Stomach (tissue), 8 donors: ENCODE measurements at regions not wholly inside any gene's neighbourhood (a gene's known extent, or its start where the extent isn't known, plus 50 kb on each side); places are given as distances from the start of the nearest gene placed in this dataset.
"Not testable (repeated sequence)": the region's sequence is repeated elsewhere in the genome, so short reads cannot be mapped to it uniquely, and the experiment has no call there.

ENCODE experiments used
- DNase-seq, 2 donors: peaks; one replicate each; pipeline versions ENCODE4 v3.0.0 to v3.0.0-alpha.2; 2013 to 2019
- H3K27ac ChIP-seq, 5 donors: fragments of 200-600 bp in 4 of 5; sonication (generic) in 4 of 5; one replicate each; pipeline ENCODE4 v1.5.1; 2013 to 2019; ENCODE audit warnings: mild to moderate bottlenecking in 1 of 5, moderate library complexity in 1 of 5
- H3K27me3 ChIP-seq, 3 donors: fragments of 200-600 bp; sonication (generic); one replicate each; pipeline ENCODE4 v1.5.1; 2017 to 2019; ENCODE audit warnings: mixed run types in 1 of 3
- H3K36me3 ChIP-seq, 4 donors: fragments of 200-600 bp; sonication (generic); 1 replicate in 3 of 4; 2 replicates in 1 of 4; pipeline ENCODE4 v1.5.1; 2016 to 2019
- H3K4me1 ChIP-seq, 4 donors: fragments of 200-600 bp; sonication (generic); one replicate each; pipeline ENCODE4 v1.5.1; 2016 to 2019
- H3K4me3 ChIP-seq, 4 donors: fragments of 200-600 bp; sonication (generic) in 3 of 4; one replicate each; pipeline ENCODE4 v1.5.1; 2016 to 2019; ENCODE audit warnings: mild to moderate bottlenecking in 1 of 4
- H3K9me3 ChIP-seq, 4 donors: fragments of 200-600 bp; sonication (generic); one replicate each; pipeline ENCODE4 v1.5.1; 2016 to 2019
- CTCF ChIP-seq, 7 experiments: fragments of 450-650 bp in 4 of 7; fragments of 200-600 bp in 3 of 7; sonication (generic) in 3 of 7; IDR thresholded peaks; one replicate each; pipeline ENCODE4 v1.5.1; 2016 to 2019; ENCODE audit warnings: antibody characterized with exemption in 7 of 7, control low read depth in 2 of 7, mild to moderate bottlenecking in 1 of 7
- EP300 ChIP-seq: sonication (generic); formaldehyde crosslinking; IDR thresholded peaks from one replicate; pipeline ENCODE4 v1.6.1; 2017; ENCODE audit warnings: antibody characterized with exemption
- POLR2A ChIP-seq, 4 donors: fragments of 450-650 bp; IDR thresholded peaks; one replicate each; pipeline ENCODE4 v1.6.1; 2016; ENCODE audit warnings: antibody characterized with exemption in 4 of 4, control low read depth in 2 of 4, mild to moderate bottlenecking in 1 of 4, moderate library complexity in 1 of 4
- POLR2AphosphoS5 ChIP-seq, 3 donors: sonication (generic); formaldehyde crosslinking; IDR thresholded peaks; one replicate each; pipeline ENCODE4 v1.6.1; 2016; ENCODE audit warnings: antibody characterized with exemption in 3 of 3
- WGBS, 5 donors: extraction: QIAGEN DNeasy Blood & Tissue Kit in 3 of 5; methylation state at CpG; one replicate each; pipeline versions ENCODE4 v1.1.5 to v1.1.7; 2013 to 2018; 5-methylcytosine and 5-hydroxymethylcytosine counted together
- intact Hi-C: fragments of 100-400 bp; cut with DNase I; formaldehyde crosslinking; loops from one replicate; pipeline ENCODE4 v1.15.1; 2023; ENCODE audit warnings: low total_unique reads
- donor health status: healthy with polysubstance abuse.
- donor health status: Bipolar disorder and iron deficiency.
- donor health status: healthy.

GRCh38 chr6:112906726-112907125, 559.6 kb downstream of the RFPL4B start:
- TF ChIP-seq POLR2AphosphoS5 (IDR thresholded peaks at IDR 0.05) (no peak), POLR2A (IDR thresholded peaks at IDR 0.05) (no peak), CTCF (IDR thresholded peaks at IDR 0.05) (no peak), EP300 (no peak)
- H3K4me1 ChIP-seq: peaks cover 0 to 3% (median 0%) of the 10 kb centered on the region in 4 donors
- H3K9me3 ChIP-seq: no peaks in the 10 kb centered on the region
- no peaks in the 10 kb centered on the region for H3K36me3 ChIP-seq
- H3K4me3 ChIP-seq: no peak overlapping the region
- H3K27me3 ChIP-seq: no peaks in the 10 kb centered on the region
- no peak overlapping the region for H3K27ac ChIP-seq
- DNase-seq: peak in 1 of 2 donors; percentile 75
- WGBS, 5 donors: 17 to 36% (median 28%) methylated on average over 1 of the region's 1 CpG
- intact Hi-C loops: no loop called here

GRCh38 chr6:112909781-112910180, 562.7 kb downstream of the RFPL4B start:
- Histone ChIP-seq H3K9me3 (no peaks in the 10 kb centered on the region), H3K27me3 (no peaks in the 10 kb centered on the region), H3K27ac (no peak overlapping the region), H3K4me1 (peaks cover 0 to 16% (median 5%) of the 10 kb centered on the region in 4 donors), H3K36me3 (no peaks in the 10 kb centered on the region), H3K4me3 (no peak overlapping the region)
- no peak for DNase-seq
- intact Hi-C loops: no loop called here
- TF ChIP-seq EP300 (no peak), POLR2AphosphoS5 (IDR thresholded peaks at IDR 0.05) (no peak), POLR2A (IDR thresholded peaks at IDR 0.05) (no peak), CTCF (IDR thresholded peaks at IDR 0.05) (no peak)

GRCh38 chr6:112910256-112910655, 563.1 kb downstream of the RFPL4B start:
- Histone ChIP-seq H3K36me3 (no peaks in the 10 kb centered on the region), H3K27ac (no peak overlapping the region), H3K27me3 (no peaks in the 10 kb centered on the region), H3K4me1 (peaks cover 0 to 16% (median 5%) of the 10 kb centered on the region in 4 donors), H3K9me3 (no peaks in the 10 kb centered on the region), H3K4me3 (no peak overlapping the region)
- no peak for DNase-seq
- no peak for TF ChIP-seq POLR2A (IDR thresholded peaks at IDR 0.05)
- no peak for TF ChIP-seq POLR2AphosphoS5 (IDR thresholded peaks at IDR 0.05)
- 32 to 58% (median 53%) methylated on average over 2 of the region's 2 CpGs for WGBS, 5 donors
- intact Hi-C loops: no loop called here

- peaks cover 0 to 16% (median 5%) of the 10 kb centered on the region in 4 donors for H3K4me1 ChIP-seq
- no peaks in the 10 kb centered on the region for H3K27me3 ChIP-seq
- no peak overlapping the region for H3K27ac ChIP-seq
- WGBS, 5 donors: 44 to 78% (median 64%) methylated on average over 3 of the region's 3 CpGs
- no peaks in the 10 kb centered on the region for H3K36me3 ChIP-seq
- peak in 1 of 2 donors; percentile 50 for DNase-seq
- no peak for TF ChIP-seq CTCF (IDR thresholded peaks at IDR 0.05)
- TF ChIP-seq EP300: no peak
- no peak overlapping the region for H3K4me3 ChIP-seq
- intact Hi-C loops: no loop called here
- no peaks in the 10 kb centered on the region for H3K9me3 ChIP-seq
Measured at GRCh38 chr6:112911959-112912358, 564.8 kb downstream of the RFPL4B start.

- intact Hi-C loops: no loop called here
- DNase-seq: peak in 1 of 2 donors; percentile 56
- no peak for TF ChIP-seq POLR2A (IDR thresholded peaks at IDR 0.05)
- no peak for TF ChIP-seq POLR2AphosphoS5 (IDR thresholded peaks at IDR 0.05)
- no peak for TF ChIP-seq EP300
- TF ChIP-seq CTCF (IDR thresholded peaks at IDR 0.05): no peak
- no peaks in the 10 kb centered on the region for H3K36me3 ChIP-seq
- no peak overlapping the region for H3K4me3 ChIP-seq
- H3K27ac ChIP-seq: no peak overlapping the region
- 41 to 53% (median 42%) methylated on average over 2 of the region's 2 CpGs for WGBS, 5 donors
- H3K9me3 ChIP-seq: no peaks in the 10 kb centered on the region
- H3K27me3 ChIP-seq: no peaks in the 10 kb centered on the region
- H3K4me1 ChIP-seq: peaks cover 0 to 16% (median 5%) of the 10 kb centered on the region in 4 donors
Measured at GRCh38 chr6:112912416-112913101, 565.4 kb downstream of the RFPL4B start.

GRCh38 chr6:112919744-112920143, 572.6 kb downstream of the RFPL4B start:
- H3K27me3 ChIP-seq, H3K4me1 ChIP-seq, H3K27ac ChIP-seq, DNase-seq, intact Hi-C loops, H3K4me3 ChIP-seq, H3K36me3 ChIP-seq: not testable (repeated sequence)
- 49 to 90% (median 70%) methylated on average over 2 to 12 of the region's 14 CpGs for WGBS, 5 donors
- peaks cover 0 to 18% (median 11%) of the 10 kb centered on the region in 4 donors for H3K9me3 ChIP-seq
